ENCODE measurements at regions not wholly inside any gene's neighbourhood (a gene's known extent, or its start where the extent isn't known, plus 50 kb on each side); places are given as distances from the start of the nearest gene placed in this dataset.

GRCh38 chr10:93160829-93161228 is 87.1 kb downstream of the CYP26A1 start:
- Histone ChIP-seq H3K9ac (ENCODE audit: low read length) (no peak overlapping the region), H4K20me1 (ENCODE audit: insufficient read depth) (no peaks in the 10 kb centered on the region), H3K4me1 (ENCODE audit: control insufficient read depth in 1 of 2, insufficient read depth in 2 of 2, low read length in 2 of 2) (no peaks in the 10 kb centered on the region; a peak in 1 of 4 replicates), H3K9me2 (ENCODE audit: insufficient read depth) (no peaks in the 10 kb centered on the region), H3K79me2 (ENCODE audit: insufficient read depth, low read length) (no peaks in the 10 kb centered on the region), H3K4me3 (replicated peaks in 1 of 2; ENCODE audit: low read depth in 1 of 2, low read length in 2 of 2) (no peak overlapping the region), H3K27me3 (ENCODE audit: insufficient read depth, low read length) (no peaks in the 10 kb centered on the region), H3K27ac (ENCODE audit: low read depth, low read length) (no peak overlapping the region), H2AFZ (ENCODE audit: low read depth, low read length, poor library complexity, severe bottlenecking) (no peak overlapping the region), H3K9me3 (ENCODE audit: control insufficient read depth in 1 of 2, insufficient read depth in 1 of 2, low read depth in 1 of 2, low read length in 2 of 2) (peaks cover 0 to 4% of the 10 kb centered on the region in 2 experiments; a peak in 2 of 4 replicates), H3K4me2 (ENCODE audit: low read length) (no peak overlapping the region), H3K36me3 (ENCODE audit: control insufficient read depth in 1 of 2, insufficient read depth in 2 of 2, low read length in 2 of 2) (no peaks in the 10 kb centered on the region)
- TF ChIP-seq SIN3A (IDR thresholded peaks at IDR 0.05; ENCODE audit: low read depth): no peak
- no peak for TF ChIP-seq MAX (IDR thresholded peaks at IDR 0.05)
- no peak for TF ChIP-seq EGR1 (IDR thresholded peaks at IDR 0.05; ENCODE audit: low read depth)
- TF ChIP-seq CTCF (IDR thresholded peaks at IDR 0.05 in 2 of 3, conservative IDR thresholded peaks at IDR 0.05 in 1 of 3; ENCODE audit: borderline replicate concordance in 1 of 3, insufficient read depth in 1 of 3, low read depth in 2 of 3, low read length in 2 of 3): no peak
- TF ChIP-seq ATF3 (IDR thresholded peaks at IDR 0.05): no peak
- TF ChIP-seq SRF (IDR thresholded peaks at IDR 0.05; ENCODE audit: low read depth): no peak
- TF ChIP-seq RAD21 (IDR thresholded peaks at IDR 0.05; ENCODE audit: low read depth): no peak
- RAD21 ChIA-PET (ENCODE audit: low non-redundant PET in 1 of 2, low total read pairs in 2 of 2, uncharacterized antibody in 2 of 2, unreplicated experiment in 2 of 2): no interaction called here
- CTCF ChIA-PET: no interaction called here
- DNase-seq (ENCODE audit: low read depth, low spot score): no peak
- POLR2A ChIA-PET: no interaction called here
- no peak for ATAC-seq
- intact Hi-C loops (cut with micrococcal nuclease): no loop called here
- BruUV-seq (replicated peaks): no TSS peak

GRCh38 chr10:93165367-93165766 is 91.7 kb downstream of the CYP26A1 start:
- RAD21 ChIA-PET (ENCODE audit: low non-redundant PET in 1 of 2, low total read pairs in 2 of 2, uncharacterized antibody in 2 of 2, unreplicated experiment in 2 of 2): no interaction called here
- no peak overlapping the region for H2AFZ ChIP-seq (ENCODE audit: low read depth, low read length, poor library complexity, severe bottlenecking)
- no peak overlapping the region for H3K27ac ChIP-seq (ENCODE audit: low read depth, low read length)
- no TSS peak for BruUV-seq (replicated peaks)
- DNase-seq (ENCODE audit: low read depth, low spot score) (no peak), ATAC-seq (no peak)
- H3K4me2 ChIP-seq (ENCODE audit: low read length): no peak overlapping the region
- no peak overlapping the region for H3K4me3 ChIP-seq (replicated peaks in 1 of 2; ENCODE audit: low read depth in 1 of 2, low read length in 2 of 2)
- POLR2A ChIA-PET: no interaction called here
- no peaks in the 10 kb centered on the region for H3K9me3 ChIP-seq (ENCODE audit: control insufficient read depth in 1 of 2, insufficient read depth in 1 of 2, low read depth in 1 of 2, low read length in 2 of 2)
- CTCF ChIA-PET: no interaction called here
- no peaks in the 10 kb centered on the region for H3K27me3 ChIP-seq (ENCODE audit: insufficient read depth, low read length)
- H4K20me1 ChIP-seq (ENCODE audit: insufficient read depth): no peaks in the 10 kb centered on the region
- no peaks in the 10 kb centered on the region; a peak in 1 of 4 replicates for H3K4me1 ChIP-seq (ENCODE audit: control insufficient read depth in 1 of 2, insufficient read depth in 2 of 2, low read length in 2 of 2)
- intact Hi-C loops (cut with micrococcal nuclease): no loop called here
- H3K36me3 ChIP-seq (ENCODE audit: control insufficient read depth in 1 of 2, insufficient read depth in 2 of 2, low read length in 2 of 2): no peaks in the 10 kb centered on the region
- no peak overlapping the region for H3K9ac ChIP-seq (ENCODE audit: low read length)
- H3K9me2 ChIP-seq (ENCODE audit: insufficient read depth): no peaks in the 10 kb centered on the region
- H3K79me2 ChIP-seq (ENCODE audit: insufficient read depth, low read length): no peaks in the 10 kb centered on the region
- TF ChIP-seq MAX (IDR thresholded peaks at IDR 0.05): no peak
- no peak for TF ChIP-seq CTCF (IDR thresholded peaks at IDR 0.05 in 2 of 3, conservative IDR thresholded peaks at IDR 0.05 in 1 of 3; ENCODE audit: borderline replicate concordance in 1 of 3, insufficient read depth in 1 of 3, low read depth in 2 of 3, low read length in 2 of 3)
- TF ChIP-seq CBX3 (IDR thresholded peaks at IDR 0.05; ENCODE audit: low read depth): no peak
- TF ChIP-seq POLR2A (IDR thresholded peaks at IDR 0.05; ENCODE audit: borderline replicate concordance, extremely low read depth, insufficient read depth, insufficient read length): no peak
- no peak for TF ChIP-seq SP1 (IDR thresholded peaks at IDR 0.05; ENCODE audit: low read depth)
- TF ChIP-seq TCF7L2 (IDR thresholded peaks at IDR 0.05; ENCODE audit: borderline replicate concordance, extremely low read depth, insufficient read depth, insufficient read length): no peak
- no peak for TF ChIP-seq YY1 (IDR thresholded peaks at IDR 0.05; ENCODE audit: extremely low read depth, insufficient replicate concordance, low read depth, low read length)
- TF ChIP-seq EZH2phosphoT487 (IDR thresholded peaks at IDR 0.05; ENCODE audit: borderline replicate concordance): no peak
- TF ChIP-seq EZH2 (IDR thresholded peaks at IDR 0.05): no peak

Data from HCT116 (cell line).